ENCODE measurements at regions not wholly inside any gene's neighbourhood (a gene's known extent, or its start where the extent isn't known, plus 50 kb on each side); places are given as distances from the start of the nearest gene placed in this dataset.

DNA sequence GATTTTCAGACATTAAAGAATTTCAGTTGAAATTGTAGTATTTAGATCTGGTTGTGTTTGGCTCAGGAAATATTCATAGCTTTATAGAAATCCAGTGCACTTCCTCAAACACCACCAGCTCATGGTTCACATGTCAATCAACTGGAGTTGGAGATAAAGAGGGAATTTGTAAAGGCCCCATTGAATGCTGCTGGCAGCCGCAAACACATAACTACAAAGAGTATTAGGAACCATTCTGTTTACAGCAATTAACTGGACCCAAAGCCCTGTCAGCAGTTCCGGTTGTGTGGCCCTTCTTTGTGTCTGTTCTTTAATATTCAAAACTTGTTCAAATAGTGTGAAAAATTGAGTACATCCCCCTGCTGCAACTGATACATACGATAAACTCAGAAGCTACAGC, 107.4 kb upstream of the LRRTM4 start:
- H3K4me1 Mint-ChIP-seq: no peaks in the 10 kb centered on the region
- ChIA-PET POLR2A (no interaction called here), CTCF (no interaction called here)
- no peak for DNase-seq
- no peak overlapping the region for H3K27ac Mint-ChIP-seq
- H3K4me1 ChIP-seq (ENCODE audit: insufficient read depth, low read length): no peaks in the 10 kb centered on the region
- H3K9me3 Mint-ChIP-seq: peaks cover 4 to 37% (median 11%) of the 10 kb centered on the region in 5 donors
- H3K27me3 ChIP-seq (ENCODE audit: insufficient read depth, low read length, poor library complexity, severe bottlenecking): no peaks in the 10 kb centered on the region
- H3K4me3 Mint-ChIP-seq: no peak overlapping the region
- no peak overlapping the region for H3K4me3 ChIP-seq (ENCODE audit: low read length)
- H3K27me3 Mint-ChIP-seq: no peaks in the 10 kb centered on the region
- no peaks in the 10 kb centered on the region for H3K36me3 ChIP-seq (ENCODE audit: insufficient read depth, low read length)
- no peaks in the 10 kb centered on the region for H3K36me3 Mint-ChIP-seq
- H3K27ac ChIP-seq (ENCODE audit: low read depth, low read length): no peak overlapping the region
- H3K9me3 ChIP-seq (ENCODE audit: low read length): peaks cover 6% of the 10 kb centered on the region

DNA sequence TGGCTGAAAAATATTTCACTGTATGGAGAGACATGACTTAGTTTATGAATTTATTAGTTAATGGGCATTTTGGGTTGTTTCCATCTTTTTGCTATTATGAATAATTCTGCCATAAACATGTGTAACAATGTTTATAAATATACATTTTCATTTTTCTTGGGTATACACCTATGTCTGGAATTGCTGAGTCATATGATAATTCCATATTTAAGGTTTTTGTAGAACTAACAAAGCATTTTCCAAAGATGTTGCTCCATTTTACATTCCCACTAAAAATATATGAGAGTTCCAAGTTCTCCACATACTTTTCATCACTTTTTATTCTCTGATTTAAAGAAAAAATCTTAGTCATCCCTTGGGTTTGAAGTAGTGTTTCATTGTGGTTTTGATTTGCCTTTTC, 108.8 kb upstream of the LRRTM4 start:
- Mint-ChIP-seq H3K9me3 (peaks cover 4 to 34% (median 14%) of the 10 kb centered on the region in 5 donors), H3K36me3 (no peaks in the 10 kb centered on the region), H3K27me3 (no peaks in the 10 kb centered on the region), H3K27ac (no peak overlapping the region), H3K4me1 (no peaks in the 10 kb centered on the region), H3K4me3 (no peak overlapping the region)
- Histone ChIP-seq H3K4me1 (ENCODE audit: insufficient read depth, low read length) (no peaks in the 10 kb centered on the region), H3K9me3 (ENCODE audit: low read length) (peaks cover 6% of the 10 kb centered on the region), H3K27ac (ENCODE audit: low read depth, low read length) (no peak overlapping the region), H3K27me3 (ENCODE audit: insufficient read depth, low read length, poor library complexity, severe bottlenecking) (no peaks in the 10 kb centered on the region), H3K36me3 (ENCODE audit: insufficient read depth, low read length) (no peaks in the 10 kb centered on the region), H3K4me3 (ENCODE audit: low read length) (no peak overlapping the region)
- CTCF ChIA-PET: no interaction called here
- POLR2A ChIA-PET: no interaction called here
- no peak for DNase-seq

DNA sequence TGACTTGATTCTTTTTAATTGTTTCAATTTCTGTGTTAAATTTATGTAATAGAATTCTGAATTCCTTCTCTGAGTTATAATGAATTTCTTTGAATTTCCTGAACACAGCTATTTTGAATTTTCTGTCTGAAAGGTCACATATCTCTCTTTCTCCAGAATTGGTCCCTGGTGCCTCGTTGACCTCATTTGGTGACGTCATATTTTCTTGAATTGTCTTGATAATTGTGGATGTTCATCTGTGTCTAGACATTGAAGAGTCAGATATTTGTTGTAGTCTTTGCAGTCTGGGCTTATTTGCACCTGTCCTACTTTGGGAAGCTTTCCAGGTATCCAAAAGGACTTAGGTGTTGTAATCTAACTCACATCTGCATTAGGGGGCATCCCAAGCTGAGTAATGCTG, 111.4 kb upstream of the LRRTM4 start:
- no peak overlapping the region for H3K27ac Mint-ChIP-seq
- POLR2A ChIA-PET: no interaction called here
- no peaks in the 10 kb centered on the region for H3K4me1 ChIP-seq (ENCODE audit: insufficient read depth, low read length)
- no peaks in the 10 kb centered on the region for H3K27me3 ChIP-seq (ENCODE audit: insufficient read depth, low read length, poor library complexity, severe bottlenecking)
- no peaks in the 10 kb centered on the region for H3K36me3 Mint-ChIP-seq
- H3K9me3 ChIP-seq (ENCODE audit: low read length): peaks cover 6% of the 10 kb centered on the region
- DNase-seq: no peak
- H3K9me3 Mint-ChIP-seq: peaks cover 8 to 41% (median 25%) of the 10 kb centered on the region in 5 donors
- no peaks in the 10 kb centered on the region for H3K27me3 Mint-ChIP-seq
- H3K36me3 ChIP-seq (ENCODE audit: insufficient read depth, low read length): no peaks in the 10 kb centered on the region
- CTCF ChIA-PET: no interaction called here
- H3K4me3 ChIP-seq (ENCODE audit: low read length): no peak overlapping the region
- no peak overlapping the region for H3K27ac ChIP-seq (ENCODE audit: low read depth, low read length)
- no peak overlapping the region for H3K4me3 Mint-ChIP-seq
- H3K4me1 Mint-ChIP-seq: no peaks in the 10 kb centered on the region

DNA sequence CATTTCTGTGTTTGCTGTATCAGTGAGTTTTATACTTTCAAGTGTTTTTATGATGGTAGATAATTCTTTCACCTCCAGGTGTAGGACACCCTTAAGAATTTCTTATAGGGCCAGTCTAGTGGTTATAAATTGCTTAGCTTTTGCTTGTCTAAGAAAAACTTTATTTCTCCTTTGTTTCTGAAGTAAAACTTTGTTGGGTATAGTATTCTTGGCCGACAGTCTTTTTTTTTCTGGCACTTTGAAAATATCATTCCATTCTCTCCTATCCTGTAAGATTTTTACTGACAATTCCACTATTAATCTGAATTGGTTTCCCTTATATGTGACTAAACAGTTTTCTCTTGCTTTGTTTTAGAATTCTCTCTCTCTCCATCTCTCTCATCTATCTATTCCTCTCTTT, 118.7 kb upstream of the LRRTM4 start:
- Histone ChIP-seq H3K9me3 (ENCODE audit: low read length) (peaks cover 5% of the 10 kb centered on the region), H3K27me3 (ENCODE audit: insufficient read depth, low read length, poor library complexity, severe bottlenecking) (no peaks in the 10 kb centered on the region), H3K4me3 (ENCODE audit: low read length) (no peak overlapping the region), H3K36me3 (ENCODE audit: insufficient read depth, low read length) (no peaks in the 10 kb centered on the region), H3K4me1 (ENCODE audit: insufficient read depth, low read length) (no peaks in the 10 kb centered on the region), H3K27ac (ENCODE audit: low read depth, low read length) (no peak overlapping the region)
- ChIA-PET CTCF (no interaction called here), POLR2A (no interaction called here)
- Mint-ChIP-seq H3K4me3 (no peak overlapping the region), H3K27me3 (no peaks in the 10 kb centered on the region), H3K4me1 (no peaks in the 10 kb centered on the region), H3K27ac (no peak overlapping the region), H3K36me3 (no peaks in the 10 kb centered on the region), H3K9me3 (peaks cover 20 to 47% (median 28%) of the 10 kb centered on the region in 5 donors)
- no peak for DNase-seq

- CTCF ChIA-PET: no interaction called here
- H3K9me3 ChIP-seq (ENCODE audit: low read length): peaks cover 5% of the 10 kb centered on the region
- POLR2A ChIA-PET: no interaction called here
These were observed 120.2 kb upstream of the LRRTM4 start for GRCh38 chr2:77642339-77642738.

DNA sequence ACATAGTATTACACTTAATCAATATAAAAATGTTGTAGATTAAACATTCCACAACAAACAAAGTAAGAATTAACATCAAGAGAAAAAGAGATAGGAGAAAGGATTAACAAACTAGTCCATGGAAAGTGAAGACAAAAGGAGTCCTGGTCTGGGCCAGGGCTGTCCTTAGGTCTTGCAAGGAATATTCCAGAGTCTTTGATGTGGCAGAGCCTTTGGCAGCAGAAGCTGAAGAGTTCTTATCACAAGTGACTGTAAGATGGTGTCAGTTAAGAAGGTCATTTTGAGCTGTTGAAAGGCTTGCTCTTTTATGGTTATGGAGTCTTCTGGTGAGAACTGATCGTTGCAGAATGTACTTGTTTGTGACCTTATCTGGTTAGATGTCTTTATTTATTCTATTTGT, 127.7 kb upstream of the LRRTM4 start:
- no peaks in the 10 kb centered on the region for H3K9me3 ChIP-seq (ENCODE audit: low read length)
- Mint-ChIP-seq H3K9me3 (peaks cover 4 to 25% (median 7%) of the 10 kb centered on the region in 5 donors), H3K36me3 (no peaks in the 10 kb centered on the region), H3K27ac (no peak overlapping the region), H3K4me3 (no peak overlapping the region), H3K4me1 (no peaks in the 10 kb centered on the region), H3K27me3 (no peaks in the 10 kb centered on the region)
- no peaks in the 10 kb centered on the region for H3K27me3 ChIP-seq (ENCODE audit: insufficient read depth, low read length, poor library complexity, severe bottlenecking)
- no peaks in the 10 kb centered on the region for H3K4me1 ChIP-seq (ENCODE audit: insufficient read depth, low read length)
- POLR2A ChIA-PET: no interaction called here
- CTCF ChIA-PET: no interaction called here
- H3K27ac ChIP-seq (ENCODE audit: low read depth, low read length): no peak overlapping the region
- no peak for DNase-seq
- no peaks in the 10 kb centered on the region for H3K36me3 ChIP-seq (ENCODE audit: insufficient read depth, low read length)
- no peak overlapping the region for H3K4me3 ChIP-seq (ENCODE audit: low read length)

More at GRCh38 chr2:77642339-77642738, 120.2 kb upstream of the LRRTM4 start:
- Mint-ChIP-seq H3K4me3 (no peak overlapping the region), H3K9me3 (peaks cover 15 to 36% (median 25%) of the 10 kb centered on the region in 5 donors), H3K36me3 (no peaks in the 10 kb centered on the region), H3K27me3 (no peaks in the 10 kb centered on the region), H3K27ac (peak overlapping the region in 1 of 8 donors; percentile 29), H3K4me1 (no peaks in the 10 kb centered on the region)
- Histone ChIP-seq H3K4me1 (ENCODE audit: insufficient read depth, low read length) (no peaks in the 10 kb centered on the region), H3K27me3 (ENCODE audit: insufficient read depth, low read length, poor library complexity, severe bottlenecking) (no peaks in the 10 kb centered on the region), H3K27ac (ENCODE audit: low read depth, low read length) (no peak overlapping the region), H3K4me3 (ENCODE audit: low read length) (no peak overlapping the region), H3K36me3 (ENCODE audit: insufficient read depth, low read length) (no peaks in the 10 kb centered on the region)
- no peak for DNase-seq

- Histone ChIP-seq H3K4me3 (ENCODE audit: low read length) (no peak overlapping the region), H3K36me3 (ENCODE audit: insufficient read depth, low read length) (no peaks in the 10 kb centered on the region), H3K9me3 (ENCODE audit: low read length) (no peaks in the 10 kb centered on the region), H3K4me1 (ENCODE audit: insufficient read depth, low read length) (no peaks in the 10 kb centered on the region), H3K27ac (ENCODE audit: low read depth, low read length) (no peak overlapping the region), H3K27me3 (ENCODE audit: insufficient read depth, low read length, poor library complexity, severe bottlenecking) (no peaks in the 10 kb centered on the region)
- no peaks in the 10 kb centered on the region for H3K36me3 Mint-ChIP-seq
- H3K9me3 Mint-ChIP-seq: peaks cover 5 to 23% (median 6%) of the 10 kb centered on the region in 5 donors
- DNase-seq: no peak
- ChIA-PET POLR2A (no interaction called here), CTCF (no interaction called here)
- no peaks in the 10 kb centered on the region for H3K4me1 Mint-ChIP-seq
- H3K4me3 Mint-ChIP-seq: no peak overlapping the region
- H3K27ac Mint-ChIP-seq: no peak overlapping the region
- no peaks in the 10 kb centered on the region for H3K27me3 Mint-ChIP-seq
These were observed 130.3 kb upstream of the LRRTM4 start for GRCh38 chr2:77652499-77652898.

GRCh38 chr2:77664491-77664890, 142.3 kb upstream of the LRRTM4 start:
- Histone ChIP-seq H3K27ac (ENCODE audit: low read depth, low read length) (no peak overlapping the region), H3K9me3 (ENCODE audit: low read length) (no peaks in the 10 kb centered on the region), H3K4me3 (ENCODE audit: low read length) (no peak overlapping the region), H3K27me3 (ENCODE audit: insufficient read depth, low read length, poor library complexity, severe bottlenecking) (no peaks in the 10 kb centered on the region), H3K36me3 (ENCODE audit: insufficient read depth, low read length) (no peaks in the 10 kb centered on the region), H3K4me1 (ENCODE audit: insufficient read depth, low read length) (no peaks in the 10 kb centered on the region)
- ChIA-PET POLR2A (no interaction called here), CTCF (no interaction called here)
- Mint-ChIP-seq H3K36me3 (no peaks in the 10 kb centered on the region), H3K27ac (no peak overlapping the region), H3K9me3 (peaks cover 2 to 24% (median 10%) of the 10 kb centered on the region in 5 donors), H3K4me3 (no peak overlapping the region), H3K27me3 (no peaks in the 10 kb centered on the region), H3K4me1 (no peaks in the 10 kb centered on the region)
- no peak for DNase-seq
